HepG2 (cell line): ENCODE measurements at regions not wholly inside any gene's neighbourhood (a gene's known extent, or its start where the extent isn't known, plus 50 kb on each side); places are given as distances from the start of the nearest gene placed in this dataset.

Experiments used
- ADNP ChIP-seq: sonication (generic); formaldehyde crosslinking; IDR thresholded peaks from 2 replicates; pipeline ENCODE4 v1.4.0; 2020; ENCODE audit warnings: missing genetic modification reagents
- BHLHE40 ChIP-seq: IDR thresholded peaks from 2 replicates; pipeline ENCODE4 v1.6.1; 2011; ENCODE audit warnings: low read length, improper control_type of control experiment
- BRD4 ChIP-seq: sonication (generic); formaldehyde crosslinking; IDR thresholded peaks from 2 replicates; pipeline ENCODE4 v1.4.0; 2020; ENCODE audit warnings: missing genetic modification reagents
- FOXM1 ChIP-seq: sonication (generic); formaldehyde crosslinking; IDR thresholded peaks from 2 replicates; pipeline ENCODE4 v1.5.0; 2020; ENCODE audit warnings: missing genetic modification reagents
- GABPA ChIP-seq, 2 experiments: IDR thresholded peaks; 2 replicates each; pipeline ENCODE4 v1.6.1; 2011 to 2016; ENCODE audit warnings: low read depth in 2 of 2, low read length in 1 of 2, missing biosample characterization in 1 of 2, missing genetic modification characterization in 1 of 2
- HCFC1 ChIP-seq: fragments of 150-350 bp; IDR thresholded peaks from 2 replicates; pipeline ENCODE4 v1.6.1; 2014; ENCODE audit warnings: low read depth, low read length
- POLR2AphosphoS2 ChIP-seq: IDR thresholded peaks from 2 replicates; pipeline ENCODE4 v1.6.1; 2011; ENCODE audit warnings: low read depth, low read length, improper control_type of control experiment
- SIN3A ChIP-seq: IDR thresholded peaks from 2 replicates; pipeline ENCODE4 v1.6.1; 2011; ENCODE audit warnings: low read depth, mild to moderate bottlenecking, control low read depth, low read length, borderline replicate concordance
- SMC3 ChIP-seq: IDR thresholded peaks from 2 replicates; pipeline ENCODE4 v1.6.1; 2011; ENCODE audit warnings: low read length, improper control_type of control experiment
- TF ChIP-seq, protein P1 (sequence below): sonication (generic); formaldehyde crosslinking; IDR thresholded peaks from 2 replicates; pipeline ENCODE4 v1.5.1; 2020; ENCODE audit warnings: mild to moderate bottlenecking, missing genetic modification reagents
- TF ChIP-seq, protein P2 (sequence below): sonication (generic); formaldehyde crosslinking; IDR thresholded peaks from 2 replicates; pipeline ENCODE4 v1.5.0; 2020; ENCODE audit warnings: mild to moderate bottlenecking, missing genetic modification reagents, moderate library complexity
- TF ChIP-seq, protein P3 (sequence below): sonication (generic); formaldehyde crosslinking; IDR thresholded peaks from 2 replicates; pipeline ENCODE4 v1.8.1; 2022; ENCODE audit warnings: mild to moderate bottlenecking, missing genetic modification reagents
- TF ChIP-seq, protein P4 (sequence below): sonication (generic); formaldehyde crosslinking; IDR thresholded peaks from 2 replicates; pipeline ENCODE4 v1.8.1; 2023; ENCODE audit warnings: mild to moderate bottlenecking, missing genetic modification reagents, borderline replicate concordance

DNA sequence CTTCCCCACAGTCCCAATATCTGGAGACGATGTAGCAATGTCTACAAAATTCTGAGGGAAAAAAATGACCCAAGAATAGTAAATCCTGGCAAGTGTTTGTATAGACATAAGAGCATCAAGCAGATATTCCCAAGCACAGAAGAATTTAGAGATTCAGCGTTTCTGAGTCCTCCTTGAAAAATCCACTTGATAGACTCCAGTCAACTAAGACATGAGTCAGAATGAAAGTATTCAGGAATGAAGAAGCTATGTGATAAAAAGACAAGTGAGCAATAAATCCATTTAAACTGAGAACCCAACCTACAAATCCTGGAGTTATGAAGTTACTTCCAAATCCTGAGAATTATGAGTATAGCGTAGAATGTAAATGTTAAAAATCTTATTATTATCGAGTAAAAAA, 86.1 kb upstream of the NPY start:
- TF ChIP-seq FOXM1 (CRISPR knock-in tag) (no peak), SIN3A (no peak), BHLHE40 (no peak), SMC3 (no peak), ADNP (CRISPR knock-in tag) (no peak), POLR2AphosphoS2 (no peak), BRD4 (CRISPR knock-in tag) (no peak), GABPA (IDR thresholded peaks at IDR 0.05; ENCODE audit: low read depth, low read length) (no peak), GABPA (CRISPR knock-in tag; IDR thresholded peaks at IDR 0.05; ENCODE audit: low read depth) (no peak), HCFC1 (no peak)
- TF ChIP-seq, protein P1, sequence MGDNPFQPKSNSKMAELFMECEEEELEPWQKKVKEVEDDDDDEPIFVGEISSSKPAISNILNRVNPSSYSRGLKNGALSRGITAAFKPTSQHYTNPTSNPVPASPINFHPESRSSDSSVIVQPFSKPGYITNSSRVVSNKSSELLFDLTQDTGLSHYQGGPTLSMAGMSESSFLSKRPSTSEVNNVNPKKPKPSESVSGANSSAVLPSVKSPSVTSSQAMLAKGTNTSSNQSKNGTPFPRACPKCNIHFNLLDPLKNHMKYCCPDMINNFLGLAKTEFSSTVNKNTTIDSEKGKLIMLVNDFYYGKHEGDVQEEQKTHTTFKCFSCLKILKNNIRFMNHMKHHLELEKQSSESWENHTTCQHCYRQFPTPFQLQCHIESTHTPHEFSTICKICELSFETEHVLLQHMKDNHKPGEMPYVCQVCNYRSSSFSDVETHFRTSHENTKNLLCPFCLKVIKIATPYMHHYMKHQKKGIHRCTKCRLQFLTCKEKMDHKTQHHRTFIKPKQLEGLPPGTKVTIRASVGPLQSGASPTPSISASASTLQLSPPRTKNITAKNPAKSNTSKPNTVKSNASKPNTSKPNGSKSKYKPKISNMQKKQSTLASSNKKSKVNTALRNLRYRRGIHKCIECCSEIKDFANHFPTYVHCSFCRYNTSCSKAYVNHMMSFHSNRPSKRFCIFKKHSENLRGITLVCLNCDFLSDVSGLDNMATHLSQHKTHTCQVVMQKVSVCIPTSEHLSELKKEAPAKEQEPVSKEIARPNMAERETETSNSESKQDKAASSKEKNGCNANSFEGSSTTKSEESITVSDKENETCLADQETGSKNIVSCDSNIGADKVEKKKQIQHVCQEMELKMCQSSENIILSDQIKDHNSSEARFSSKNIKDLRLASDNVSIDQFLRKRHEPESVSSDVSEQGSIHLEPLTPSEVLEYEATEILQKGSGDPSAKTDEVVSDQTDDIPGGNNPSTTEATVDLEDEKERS (CRISPR knock-in tag): no peak
- TF ChIP-seq, protein P2, sequence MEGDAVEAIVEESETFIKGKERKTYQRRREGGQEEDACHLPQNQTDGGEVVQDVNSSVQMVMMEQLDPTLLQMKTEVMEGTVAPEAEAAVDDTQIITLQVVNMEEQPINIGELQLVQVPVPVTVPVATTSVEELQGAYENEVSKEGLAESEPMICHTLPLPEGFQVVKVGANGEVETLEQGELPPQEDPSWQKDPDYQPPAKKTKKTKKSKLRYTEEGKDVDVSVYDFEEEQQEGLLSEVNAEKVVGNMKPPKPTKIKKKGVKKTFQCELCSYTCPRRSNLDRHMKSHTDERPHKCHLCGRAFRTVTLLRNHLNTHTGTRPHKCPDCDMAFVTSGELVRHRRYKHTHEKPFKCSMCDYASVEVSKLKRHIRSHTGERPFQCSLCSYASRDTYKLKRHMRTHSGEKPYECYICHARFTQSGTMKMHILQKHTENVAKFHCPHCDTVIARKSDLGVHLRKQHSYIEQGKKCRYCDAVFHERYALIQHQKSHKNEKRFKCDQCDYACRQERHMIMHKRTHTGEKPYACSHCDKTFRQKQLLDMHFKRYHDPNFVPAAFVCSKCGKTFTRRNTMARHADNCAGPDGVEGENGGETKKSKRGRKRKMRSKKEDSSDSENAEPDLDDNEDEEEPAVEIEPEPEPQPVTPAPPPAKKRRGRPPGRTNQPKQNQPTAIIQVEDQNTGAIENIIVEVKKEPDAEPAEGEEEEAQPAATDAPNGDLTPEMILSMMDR (CRISPR knock-in tag): no peak
- TF ChIP-seq, protein P3, sequence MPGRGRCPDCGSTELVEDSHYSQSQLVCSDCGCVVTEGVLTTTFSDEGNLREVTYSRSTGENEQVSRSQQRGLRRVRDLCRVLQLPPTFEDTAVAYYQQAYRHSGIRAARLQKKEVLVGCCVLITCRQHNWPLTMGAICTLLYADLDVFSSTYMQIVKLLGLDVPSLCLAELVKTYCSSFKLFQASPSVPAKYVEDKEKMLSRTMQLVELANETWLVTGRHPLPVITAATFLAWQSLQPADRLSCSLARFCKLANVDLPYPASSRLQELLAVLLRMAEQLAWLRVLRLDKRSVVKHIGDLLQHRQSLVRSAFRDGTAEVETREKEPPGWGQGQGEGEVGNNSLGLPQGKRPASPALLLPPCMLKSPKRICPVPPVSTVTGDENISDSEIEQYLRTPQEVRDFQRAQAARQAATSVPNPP (CRISPR knock-in tag): no peak
- TF ChIP-seq, protein P4, sequence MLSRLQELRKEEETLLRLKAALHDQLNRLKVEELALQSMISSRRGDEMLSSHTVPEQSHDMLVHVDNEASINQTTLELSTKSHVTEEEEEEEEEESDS (CRISPR knock-in tag): no peak
